Calu3 (cell line): ENCODE measurements at regions not wholly inside any gene's neighbourhood (a gene's known extent, or its start where the extent isn't known, plus 50 kb on each side); places are given as distances from the start of the nearest gene placed in this dataset.

Experiments used
- BruUV-seq: library from RNA; stranded (reverse); fragments of 400-500 nt; replicated peaks from 2 replicates; lab custom pipeline; 2021; lab: Mats Ljungman, UMichigan
- CTCF ChIA-PET: fragments of 300-600 bp; sonication (Branson Sonifier 250); formaldehyde crosslinking; loops from one replicate; lab custom pipeline; 2022; ENCODE audit warnings: antibody characterized with exemption; lab: Charles Lee
- DNase-seq: peaks from one replicate; pipeline ENCODE4 v3.0.0; 2022
- H3K27ac Mint-ChIP-seq: one replicate; pipeline ENCODE4 v1.8.0; 2022; ENCODE audit warnings: mixed read lengths; ENCODE audit not compliant: unreplicated experiment
- H3K27me3 Mint-ChIP-seq: one replicate; pipeline ENCODE4 v1.8.0; 2022; ENCODE audit warnings: mixed read lengths; ENCODE audit not compliant: unreplicated experiment
- H3K36me3 Mint-ChIP-seq: one replicate; pipeline ENCODE4 v1.8.0; 2022; ENCODE audit warnings: mild to moderate bottlenecking, moderate library complexity, mixed read lengths; ENCODE audit not compliant: insufficient read depth, unreplicated experiment
- H3K4me1 Mint-ChIP-seq: one replicate; pipeline ENCODE4 v1.8.0; 2022; ENCODE audit warnings: mild to moderate bottlenecking, low read depth, mixed read lengths; ENCODE audit not compliant: unreplicated experiment
- H3K4me3 Mint-ChIP-seq: one replicate; pipeline ENCODE4 v1.8.0; 2022; ENCODE audit warnings: mild to moderate bottlenecking, low read depth, moderate library complexity, mixed read lengths; ENCODE audit not compliant: unreplicated experiment
- H3K9me3 Mint-ChIP-seq: one replicate; pipeline ENCODE4 v1.8.0; 2022; ENCODE audit warnings: low read depth, mixed read lengths; ENCODE audit not compliant: unreplicated experiment
- intact Hi-C: fragments of 100-400 bp; cut with micrococcal nuclease; formaldehyde crosslinking; loops from one replicate; pipeline ENCODE4 v1.10.0; 2022; ENCODE audit not compliant: unreplicated experiment
- TF ChIP-seq, protein P1 (sequence below): fragments of 200-600 bp; IDR thresholded peaks from one replicate; pipeline ENCODE4 v1.8.0; 2022; ENCODE audit warnings: antibody characterized with exemption; ENCODE audit not compliant: unreplicated experiment

DNA sequence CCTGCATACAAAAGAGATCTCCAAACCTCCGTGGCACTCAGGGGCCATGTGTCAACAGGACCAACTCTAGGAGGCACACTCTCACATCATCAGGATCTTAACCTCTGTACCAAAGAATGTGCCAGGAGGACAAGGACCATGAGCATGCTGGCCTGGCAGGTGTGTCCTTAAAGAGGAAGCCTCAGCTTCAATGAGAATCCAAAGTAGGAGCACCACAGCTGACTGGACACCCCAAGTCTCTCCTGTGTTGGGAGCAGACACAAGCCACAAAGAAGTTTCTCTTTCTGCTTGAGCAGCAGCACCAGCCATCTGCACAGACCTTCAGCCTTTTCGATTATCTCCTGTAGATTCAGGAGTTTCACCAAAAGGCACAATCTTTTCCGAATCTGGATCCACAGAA, 1734.5 kb downstream of the TP53TG3F start:
- intact Hi-C loops: no loop called here

GRCh38 chr16:35194681-35195080, 1735.3 kb downstream of the TP53TG3F start:
- Mint-ChIP-seq H3K36me3 (no peaks in the 10 kb centered on the region), H3K27me3 (no peaks in the 10 kb centered on the region), H3K27ac (no peak overlapping the region), H3K9me3 (peaks cover 2% of the 10 kb centered on the region), H3K4me1 (no peaks in the 10 kb centered on the region), H3K4me3 (no peak overlapping the region)
- intact Hi-C loops: no loop called here
- no TSS peak for BruUV-seq
- DNase-seq: no peak
- TF ChIP-seq, protein P1, sequence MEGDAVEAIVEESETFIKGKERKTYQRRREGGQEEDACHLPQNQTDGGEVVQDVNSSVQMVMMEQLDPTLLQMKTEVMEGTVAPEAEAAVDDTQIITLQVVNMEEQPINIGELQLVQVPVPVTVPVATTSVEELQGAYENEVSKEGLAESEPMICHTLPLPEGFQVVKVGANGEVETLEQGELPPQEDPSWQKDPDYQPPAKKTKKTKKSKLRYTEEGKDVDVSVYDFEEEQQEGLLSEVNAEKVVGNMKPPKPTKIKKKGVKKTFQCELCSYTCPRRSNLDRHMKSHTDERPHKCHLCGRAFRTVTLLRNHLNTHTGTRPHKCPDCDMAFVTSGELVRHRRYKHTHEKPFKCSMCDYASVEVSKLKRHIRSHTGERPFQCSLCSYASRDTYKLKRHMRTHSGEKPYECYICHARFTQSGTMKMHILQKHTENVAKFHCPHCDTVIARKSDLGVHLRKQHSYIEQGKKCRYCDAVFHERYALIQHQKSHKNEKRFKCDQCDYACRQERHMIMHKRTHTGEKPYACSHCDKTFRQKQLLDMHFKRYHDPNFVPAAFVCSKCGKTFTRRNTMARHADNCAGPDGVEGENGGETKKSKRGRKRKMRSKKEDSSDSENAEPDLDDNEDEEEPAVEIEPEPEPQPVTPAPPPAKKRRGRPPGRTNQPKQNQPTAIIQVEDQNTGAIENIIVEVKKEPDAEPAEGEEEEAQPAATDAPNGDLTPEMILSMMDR: no peak
- CTCF ChIA-PET: no interaction called here

More for the DNA sequence above, 1734.5 kb downstream of the TP53TG3F start:
- TF ChIP-seq, protein P1: no peak
- Mint-ChIP-seq H3K9me3 (peaks cover 2% of the 10 kb centered on the region), H3K4me1 (no peaks in the 10 kb centered on the region), H3K4me3 (no peak overlapping the region), H3K36me3 (no peaks in the 10 kb centered on the region), H3K27me3 (no peaks in the 10 kb centered on the region), H3K27ac (no peak overlapping the region)
- BruUV-seq: no TSS peak
- DNase-seq: no peak
- CTCF ChIA-PET: no interaction called here

GRCh38 chr16:35195173-35195863, 1735.9 kb downstream of the TP53TG3F start:
- intact Hi-C loops: no loop called here
- CTCF ChIA-PET: no interaction called here

GRCh38 chr16:35195864-35196216, 1736.4 kb downstream of the TP53TG3F start:
- no peaks in the 10 kb centered on the region for H3K36me3 Mint-ChIP-seq
- BruUV-seq: no TSS peak
- no peaks in the 10 kb centered on the region for H3K4me1 Mint-ChIP-seq
- no peak overlapping the region for H3K27ac Mint-ChIP-seq
- no peak overlapping the region for H3K4me3 Mint-ChIP-seq
- CTCF ChIA-PET: no interaction called here
- no peak for DNase-seq
- no peaks in the 10 kb centered on the region for H3K27me3 Mint-ChIP-seq
- intact Hi-C loops: no loop called here
- TF ChIP-seq, protein P1: no peak
- H3K9me3 Mint-ChIP-seq: peaks cover 2% of the 10 kb centered on the region

More at GRCh38 chr16:35195173-35195863, 1735.9 kb downstream of the TP53TG3F start:
- H3K9me3 Mint-ChIP-seq: peaks cover 2% of the 10 kb centered on the region
- BruUV-seq: no TSS peak
- TF ChIP-seq, protein P1: no peak
- no peak for DNase-seq
- no peaks in the 10 kb centered on the region for H3K36me3 Mint-ChIP-seq
- no peak overlapping the region for H3K4me3 Mint-ChIP-seq
- no peaks in the 10 kb centered on the region for H3K4me1 Mint-ChIP-seq
- no peak overlapping the region for H3K27ac Mint-ChIP-seq
- H3K27me3 Mint-ChIP-seq: no peaks in the 10 kb centered on the region
